Upper lobe of left lung (tissue), 4 donors: ENCODE measurements at regions not wholly inside any gene's neighbourhood (a gene's known extent, or its start where the extent isn't known, plus 50 kb on each side); places are given as distances from the start of the nearest gene placed in this dataset.

Experiments used
- CTCF ChIP-seq, 6 experiments: fragments of 450-650 bp in 4 of 6; fragments of 200-600 bp in 2 of 6; sonication (generic) in 2 of 6; IDR thresholded peaks; one replicate each; pipeline ENCODE4 v1.5.1; 2016 to 2019; ENCODE audit warnings: antibody characterized with exemption in 6 of 6
- POLR2AphosphoS5 ChIP-seq, 2 donors: sonication (generic); formaldehyde crosslinking; IDR thresholded peaks; one replicate each; pipeline ENCODE4 v1.5.1; 2017; ENCODE audit warnings: antibody characterized with exemption in 2 of 2

GRCh38 chr13:90545070-90545840, 802.2 kb upstream of the MIR17HG start:
- TF ChIP-seq CTCF (IDR thresholded peaks at IDR 0.05) (no peak), POLR2AphosphoS5 (IDR thresholded peaks at IDR 0.05) (no peak)
